Panc1 (cell line): ENCODE measurements at regions not wholly inside any gene's neighbourhood (a gene's known extent, or its start where the extent isn't known, plus 50 kb on each side); places are given as distances from the start of the nearest gene placed in this dataset.

Source experiments
- ATAC-seq: fragments of 200-7000 bp; cut with Tn5 transposase; 2 replicates; pipeline ENCODE4 v1.9.1; 2020; ENCODE audit warnings: mild to moderate bottlenecking, moderate library complexity
- BruUV-seq: library from RNA; stranded (reverse); fragments of 400-500 nt; replicated peaks from 2 replicates; lab custom pipeline; 2021; lab: Mats Ljungman, UMichigan
- CTCF ChIA-PET: fragments of 300-600 bp; sonication (Branson Sonifier 250); formaldehyde crosslinking; loops from one replicate; lab custom pipeline; 2022; ENCODE audit warnings: antibody characterized with exemption; lab: Charles Lee
- POLR2A ChIA-PET: fragments of 300-600 bp; sonication (Branson Sonifier 250); formaldehyde crosslinking; loops from one replicate; lab custom pipeline; 2022; ENCODE audit warnings: antibody characterized with exemption; lab: Charles Lee
- DNase-seq: peaks from one replicate; pipeline ENCODE4 v3.0.0-alpha.2; 2010; ENCODE audit warnings: low read depth, low spot score
- H3K27ac ChIP-seq: 2 replicates; pipeline ENCODE4 v1.5.1; 2011; ENCODE audit warnings: mild to moderate bottlenecking, low read length, inconsistent platforms
- H3K27me3 ChIP-seq: fragments of 200-500 bp; sonication (Bioruptor generic); 2 replicates; pipeline ENCODE4 v1.6.0; 2014; ENCODE audit warnings: low read length, inconsistent platforms; ENCODE audit not compliant: control insufficient read depth, insufficient read depth
- H3K36me3 ChIP-seq: fragments of 200-500 bp; sonication (Bioruptor generic); 2 replicates; pipeline ENCODE4 v1.5.1; 2014; ENCODE audit warnings: inconsistent platforms, mild to moderate bottlenecking, low read length, moderate library complexity; ENCODE audit not compliant: control insufficient read depth, insufficient read depth
- H3K4me1 ChIP-seq: 2 replicates; pipeline ENCODE4 v1.5.1; 2011; ENCODE audit warnings: inconsistent platforms, mild to moderate bottlenecking, low read length, moderate library complexity; ENCODE audit not compliant: control insufficient read depth, insufficient read depth
- H3K4me3 ChIP-seq, 2 experiments: 2 replicates each; pipeline ENCODE4 v1.5.1; 2011 to 2012; ENCODE audit warnings: low read depth in 2 of 2, low read length in 2 of 2, mild to moderate bottlenecking in 2 of 2, inconsistent platforms in 1 of 2, moderate library complexity in 1 of 2
- H3K9me3 ChIP-seq: fragments of 200-500 bp; sonication (Bioruptor generic); 2 replicates; pipeline ENCODE4 v1.5.1; 2014; ENCODE audit warnings: low read depth, mild to moderate bottlenecking, inconsistent platforms, low read length, moderate library complexity; ENCODE audit not compliant: control insufficient read depth, insufficient read depth
- POLR2AphosphoS5 ChIP-seq: IDR thresholded peaks from 2 replicates; pipeline ENCODE4 v1.6.1; 2012; ENCODE audit warnings: mild to moderate bottlenecking, low read depth, low read length, moderate library complexity
- REST ChIP-seq, 2 experiments: IDR thresholded peaks; 2 replicates each; pipeline ENCODE4 v1.6.1; 2011 to 2012; ENCODE audit warnings: low read depth in 2 of 2, control low read depth in 1 of 2, low read length in 1 of 2, mild to moderate bottlenecking in 1 of 2, moderate library complexity in 1 of 2; ENCODE audit not compliant: insufficient read depth in 1 of 2
- SIN3A ChIP-seq: IDR thresholded peaks from 2 replicates; pipeline ENCODE4 v1.6.1; 2012; ENCODE audit warnings: low read depth, mild to moderate bottlenecking, low read length, moderate library complexity, borderline replicate concordance; ENCODE audit not compliant: insufficient read depth
- TCF7L2 ChIP-seq: IDR thresholded peaks from 2 replicates; pipeline ENCODE4 v1.6.1; 2011; ENCODE audit warnings: mild to moderate bottlenecking, low read depth, low read length, inconsistent platforms
- in situ Hi-C: cut with HindIII; loops from 2 replicates; pipeline ENCODE4 v1.10.0; 2016; ENCODE audit warnings: low sequenced_read_pairs, low pct_unique_long_range_greater_than_20kb
- intact Hi-C: fragments of 100-400 bp; cut with micrococcal nuclease; formaldehyde crosslinking; loops from one replicate; pipeline ENCODE4 v1.10.0; 2022; ENCODE audit not compliant: unreplicated experiment
- TF ChIP-seq, protein P1 (sequence below): fragments of 450-650 bp; IDR thresholded peaks from 2 replicates; pipeline ENCODE4 v1.5.1; 2017; ENCODE audit warnings: mild to moderate bottlenecking

GRCh38 chr13:77379508-77379907 is 52.6 kb upstream of the MYCBP2 start:
- no peak for DNase-seq
- Histone ChIP-seq H3K36me3 (no peaks in the 10 kb centered on the region), H3K27me3 (no peaks in the 10 kb centered on the region), H3K4me1 (no peaks in the 10 kb centered on the region), H3K27ac (no peak overlapping the region), H3K9me3 (no peaks in the 10 kb centered on the region), H3K4me3 (no peak overlapping the region)
- in situ Hi-C loops (no loop called here), intact Hi-C loops (loop anchor here (1.0 kb wide), 1 partner anchor 36 kb away; no protein-coding TSS in a partner anchor)
- TF ChIP-seq REST (IDR thresholded peaks at IDR 0.05; ENCODE audit: insufficient read depth in 1 of 2, low read depth in 2 of 2, low read length in 1 of 2) (no peak), TCF7L2 (no peak), SIN3A (no peak), POLR2AphosphoS5 (no peak)
- TF ChIP-seq, protein P1, sequence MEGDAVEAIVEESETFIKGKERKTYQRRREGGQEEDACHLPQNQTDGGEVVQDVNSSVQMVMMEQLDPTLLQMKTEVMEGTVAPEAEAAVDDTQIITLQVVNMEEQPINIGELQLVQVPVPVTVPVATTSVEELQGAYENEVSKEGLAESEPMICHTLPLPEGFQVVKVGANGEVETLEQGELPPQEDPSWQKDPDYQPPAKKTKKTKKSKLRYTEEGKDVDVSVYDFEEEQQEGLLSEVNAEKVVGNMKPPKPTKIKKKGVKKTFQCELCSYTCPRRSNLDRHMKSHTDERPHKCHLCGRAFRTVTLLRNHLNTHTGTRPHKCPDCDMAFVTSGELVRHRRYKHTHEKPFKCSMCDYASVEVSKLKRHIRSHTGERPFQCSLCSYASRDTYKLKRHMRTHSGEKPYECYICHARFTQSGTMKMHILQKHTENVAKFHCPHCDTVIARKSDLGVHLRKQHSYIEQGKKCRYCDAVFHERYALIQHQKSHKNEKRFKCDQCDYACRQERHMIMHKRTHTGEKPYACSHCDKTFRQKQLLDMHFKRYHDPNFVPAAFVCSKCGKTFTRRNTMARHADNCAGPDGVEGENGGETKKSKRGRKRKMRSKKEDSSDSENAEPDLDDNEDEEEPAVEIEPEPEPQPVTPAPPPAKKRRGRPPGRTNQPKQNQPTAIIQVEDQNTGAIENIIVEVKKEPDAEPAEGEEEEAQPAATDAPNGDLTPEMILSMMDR, result no peak
- POLR2A ChIA-PET, result no interaction called here
- no TSS peak for BruUV-seq
- no peak for ATAC-seq
- CTCF ChIA-PET, result no interaction called here

DNA sequence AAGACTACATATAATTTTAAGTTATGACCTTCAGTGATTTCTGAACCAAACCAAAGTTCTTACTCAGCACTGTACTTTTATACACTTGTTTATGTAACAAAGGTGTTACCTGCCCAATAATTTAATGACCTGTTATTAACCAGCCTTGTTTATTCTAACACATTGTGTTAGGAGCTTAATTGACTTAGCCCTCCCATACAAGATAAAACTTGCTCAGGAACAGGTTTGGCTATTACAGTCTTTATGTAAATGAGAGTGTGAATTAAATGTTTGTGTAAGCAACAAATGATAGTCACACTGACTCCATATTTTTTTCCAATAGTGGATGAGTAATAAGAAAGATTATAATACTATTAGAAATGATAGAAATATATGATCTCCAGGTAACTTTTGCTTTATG is 51.8 kb upstream of the MYCBP2 start:
- H3K4me1 ChIP-seq, result no peaks in the 10 kb centered on the region
- in situ Hi-C loops, result no loop called here
- POLR2A ChIA-PET, result no interaction called here
- no peak overlapping the region for H3K4me3 ChIP-seq
- H3K9me3 ChIP-seq, result no peaks in the 10 kb centered on the region
- CTCF ChIA-PET, result no interaction called here
- H3K27ac ChIP-seq, result no peak overlapping the region
- DNase-seq, result no peak
- no peaks in the 10 kb centered on the region for H3K36me3 ChIP-seq
- BruUV-seq, result no TSS peak
- no peak for ATAC-seq
- TF ChIP-seq SIN3A, result no peak
- no peak for TF ChIP-seq REST (IDR thresholded peaks at IDR 0.05; ENCODE audit: insufficient read depth in 1 of 2, low read depth in 2 of 2, low read length in 1 of 2)
- TF ChIP-seq, protein P1, result no peak
- no peak for TF ChIP-seq POLR2AphosphoS5
- TF ChIP-seq TCF7L2, result no peak
- no peaks in the 10 kb centered on the region for H3K27me3 ChIP-seq
- intact Hi-C loops, result loop anchor here (1.0 kb wide), 1 partner anchor 35 kb away; no protein-coding TSS in a partner anchor
